ENCODE measurements at regions not wholly inside any gene's neighbourhood (a gene's known extent, or its start where the extent isn't known, plus 50 kb on each side); places are given as distances from the start of the nearest gene placed in this dataset.

DNA sequence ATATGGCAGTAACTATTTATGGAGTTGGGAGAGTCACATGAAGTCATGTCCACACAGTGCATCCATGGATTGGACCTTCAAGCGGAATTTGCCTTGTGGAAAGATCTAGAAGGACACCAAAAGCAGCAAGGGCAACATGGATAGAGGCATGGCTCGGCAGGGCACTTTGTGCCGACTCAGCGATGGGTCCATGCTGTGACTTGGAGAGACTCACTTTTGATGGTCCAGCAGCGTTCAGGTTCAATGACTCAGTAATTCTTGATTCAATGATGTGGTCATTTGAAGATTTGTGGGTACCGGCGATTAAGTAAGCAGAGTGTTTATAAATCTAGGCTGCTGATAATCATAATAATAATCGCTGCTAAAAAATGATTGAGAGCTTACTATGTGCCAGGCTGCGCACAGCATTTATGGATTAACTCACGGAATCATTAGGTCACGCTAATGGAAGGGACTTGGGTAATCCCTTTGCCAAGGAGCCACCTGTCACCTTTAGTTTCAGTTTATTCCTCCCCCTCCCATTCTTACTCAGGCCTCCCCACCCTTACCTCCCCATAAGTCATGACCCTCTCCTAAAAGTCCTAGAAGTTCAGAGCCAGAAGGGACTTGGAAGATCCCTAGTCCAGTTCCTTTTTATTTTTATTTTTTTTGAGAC lies 127.5 kb upstream of the CRHR1 start:
- no peaks in the 10 kb centered on the region for H3K36me3 ChIP-seq (replicated peaks)
- H3K4me3 ChIP-seq (ENCODE audit: low read depth, low read length) = no peak overlapping the region
- H3K27ac ChIP-seq = no peak overlapping the region
- H3K27me3 ChIP-seq (replicated peaks) = no peaks in the 10 kb centered on the region
- in situ Hi-C loops (cut with HindIII; ENCODE audit: low pct_ligation_motif_present, low sequenced_read_pairs) = loop anchor here (25.0 kb wide), 1 partner anchor 206 kb away; no protein-coding TSS in a partner anchor
- no peak for DNase-seq
- TF ChIP-seq, protein P1, sequence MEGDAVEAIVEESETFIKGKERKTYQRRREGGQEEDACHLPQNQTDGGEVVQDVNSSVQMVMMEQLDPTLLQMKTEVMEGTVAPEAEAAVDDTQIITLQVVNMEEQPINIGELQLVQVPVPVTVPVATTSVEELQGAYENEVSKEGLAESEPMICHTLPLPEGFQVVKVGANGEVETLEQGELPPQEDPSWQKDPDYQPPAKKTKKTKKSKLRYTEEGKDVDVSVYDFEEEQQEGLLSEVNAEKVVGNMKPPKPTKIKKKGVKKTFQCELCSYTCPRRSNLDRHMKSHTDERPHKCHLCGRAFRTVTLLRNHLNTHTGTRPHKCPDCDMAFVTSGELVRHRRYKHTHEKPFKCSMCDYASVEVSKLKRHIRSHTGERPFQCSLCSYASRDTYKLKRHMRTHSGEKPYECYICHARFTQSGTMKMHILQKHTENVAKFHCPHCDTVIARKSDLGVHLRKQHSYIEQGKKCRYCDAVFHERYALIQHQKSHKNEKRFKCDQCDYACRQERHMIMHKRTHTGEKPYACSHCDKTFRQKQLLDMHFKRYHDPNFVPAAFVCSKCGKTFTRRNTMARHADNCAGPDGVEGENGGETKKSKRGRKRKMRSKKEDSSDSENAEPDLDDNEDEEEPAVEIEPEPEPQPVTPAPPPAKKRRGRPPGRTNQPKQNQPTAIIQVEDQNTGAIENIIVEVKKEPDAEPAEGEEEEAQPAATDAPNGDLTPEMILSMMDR (IDR thresholded peaks at IDR 0.05; ENCODE audit: low read depth, low read length, missing control alignments) = no peak

DNA sequence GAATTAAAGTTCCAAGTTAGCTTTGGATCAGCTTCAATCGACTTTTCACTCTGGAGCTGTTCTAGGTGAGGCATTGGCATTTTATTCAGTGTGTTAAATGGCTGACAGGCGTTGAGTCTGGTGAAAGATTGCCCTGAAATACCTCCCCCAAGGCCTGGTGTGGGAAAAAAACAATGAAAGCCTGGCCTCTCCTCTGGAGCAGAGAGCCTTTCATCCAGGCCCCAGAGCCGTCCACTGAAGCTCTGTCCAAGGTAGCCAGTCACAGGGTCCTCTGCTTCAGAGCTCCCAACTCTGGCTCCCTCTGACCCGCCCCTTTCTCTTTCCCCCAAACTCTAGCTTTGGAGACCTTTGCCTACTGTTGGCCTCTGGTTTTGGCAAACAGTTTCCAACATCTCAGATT lies 123.6 kb upstream of the CRHR1 start:
- Histone ChIP-seq H3K4me3 (ENCODE audit: low read depth, low read length) (no peak overlapping the region), H3K27ac (no peak overlapping the region), H3K36me3 (replicated peaks) (no peaks in the 10 kb centered on the region), H3K27me3 (replicated peaks) (no peaks in the 10 kb centered on the region)
- DNase-seq = no peak
- in situ Hi-C loops (cut with HindIII; ENCODE audit: low pct_ligation_motif_present, low sequenced_read_pairs) = loop anchor here (25.0 kb wide), 1 partner anchor 202 kb away; no protein-coding TSS in a partner anchor
- TF ChIP-seq, protein P1 (IDR thresholded peaks at IDR 0.05; ENCODE audit: low read depth, low read length, missing control alignments) = no peak

DNA sequence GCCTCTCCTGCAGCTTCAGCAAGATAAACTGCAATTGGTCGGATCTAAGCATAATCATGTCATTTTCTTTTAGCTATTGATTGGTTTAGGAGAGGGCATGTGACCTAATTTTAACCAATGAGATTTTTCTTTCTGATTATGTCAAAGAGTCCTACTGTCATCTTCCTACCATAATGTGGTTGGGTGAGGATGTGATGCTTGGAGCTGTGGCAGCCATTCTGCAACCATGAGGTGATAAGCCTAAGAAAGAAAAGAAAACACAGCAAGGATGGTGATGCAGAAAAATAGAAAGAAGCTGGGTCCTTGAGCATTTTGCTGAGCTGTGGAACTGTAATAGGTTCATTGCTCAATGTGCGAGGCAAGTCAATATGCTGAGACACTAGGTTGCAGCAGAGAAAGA lies 121.7 kb upstream of the CRHR1 start:
- no peak overlapping the region for H3K27ac ChIP-seq
- no peak overlapping the region for H3K4me3 ChIP-seq (ENCODE audit: low read depth, low read length)
- no peaks in the 10 kb centered on the region for H3K27me3 ChIP-seq (replicated peaks)
- no peak for DNase-seq
- TF ChIP-seq, protein P1 (IDR thresholded peaks at IDR 0.05; ENCODE audit: low read depth, low read length, missing control alignments) = no peak
- H3K36me3 ChIP-seq (replicated peaks) = no peaks in the 10 kb centered on the region
- in situ Hi-C loops (cut with HindIII; ENCODE audit: low pct_ligation_motif_present, low sequenced_read_pairs) = loop anchor here (25.0 kb wide), 1 partner anchor 200 kb away; no protein-coding TSS in a partner anchor

DNA sequence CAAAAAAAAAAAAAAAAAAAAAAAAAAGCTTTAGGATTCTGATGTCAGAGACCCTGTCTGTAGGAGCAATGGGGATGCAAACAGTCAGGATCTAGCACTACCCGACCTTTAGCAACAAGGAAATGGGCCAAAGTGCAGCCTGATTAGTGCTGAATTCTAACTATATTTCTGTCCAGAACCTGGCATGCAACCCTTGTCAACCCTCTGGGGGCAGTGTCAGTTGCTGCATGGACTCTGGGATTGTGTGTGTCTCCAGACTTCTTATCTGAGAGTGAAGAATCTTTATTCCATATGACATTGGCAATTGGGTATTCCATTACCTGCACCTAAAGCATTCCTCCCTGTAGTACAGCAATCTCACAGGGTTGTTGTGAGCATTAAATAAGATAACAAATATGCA lies 120.3 kb upstream of the CRHR1 start:
- Histone ChIP-seq H3K27ac (no peak overlapping the region), H3K36me3 (replicated peaks) (no peaks in the 10 kb centered on the region), H3K4me3 (ENCODE audit: low read depth, low read length) (no peak overlapping the region), H3K27me3 (replicated peaks) (no peaks in the 10 kb centered on the region)
- TF ChIP-seq, protein P1 (IDR thresholded peaks at IDR 0.05; ENCODE audit: low read depth, low read length, missing control alignments) = no peak
- no peak for DNase-seq
- in situ Hi-C loops (cut with HindIII; ENCODE audit: low pct_ligation_motif_present, low sequenced_read_pairs) = loop anchor here (25.0 kb wide), 1 partner anchor 199 kb away; no protein-coding TSS in a partner anchor

DNA sequence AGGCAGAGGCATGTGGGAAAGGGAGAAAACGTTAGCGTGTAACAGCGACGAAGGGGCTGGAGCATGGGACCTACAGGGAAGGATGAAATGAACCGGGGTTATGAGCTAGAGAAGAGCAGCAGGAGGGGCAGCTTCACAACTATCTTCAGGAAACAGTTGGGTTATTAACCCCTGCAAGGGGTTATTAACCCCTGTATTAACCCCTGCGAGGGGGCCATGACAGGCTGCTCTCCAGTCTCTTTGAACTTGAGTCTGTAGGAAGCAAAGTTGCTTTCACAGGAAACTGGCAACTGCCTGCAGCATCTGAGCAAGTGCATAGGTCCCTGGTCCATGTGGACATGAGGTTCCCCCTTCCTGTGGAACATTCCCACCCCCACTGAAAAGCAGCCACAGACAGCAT lies 119.2 kb upstream of the CRHR1 start:
- DNase-seq = no peak
- H3K27ac ChIP-seq = no peak overlapping the region
- TF ChIP-seq, protein P1 (IDR thresholded peaks at IDR 0.05; ENCODE audit: low read depth, low read length, missing control alignments) = no peak
- no peaks in the 10 kb centered on the region for H3K27me3 ChIP-seq (replicated peaks)
- H3K36me3 ChIP-seq (replicated peaks) = no peaks in the 10 kb centered on the region
- H3K4me3 ChIP-seq (ENCODE audit: low read depth, low read length) = no peak overlapping the region
- in situ Hi-C loops (cut with HindIII; ENCODE audit: low pct_ligation_motif_present, low sequenced_read_pairs) = loop anchor here (25.0 kb wide), 1 partner anchor 197 kb away; no protein-coding TSS in a partner anchor

All from brain microvascular endothelial cell (primary cell).